COR-L47 (cell line): ENCODE measurements at regions not wholly inside any gene's neighbourhood (a gene's known extent, or its start where the extent isn't known, plus 50 kb on each side); places are given as distances from the start of the nearest gene placed in this dataset.

Source experiments
- DNase-seq: peaks from one replicate; lab custom pipeline; 2025; lab: John Stamatoyannopoulos, UW

- no peak for DNase-seq
Observed at GRCh38 chr1:95994643-95995042, 726.9 kb upstream of the PTBP2 start.

- DNase-seq: no peak
Observed at GRCh38 chr1:96002201-96002600, 719.4 kb upstream of the PTBP2 start.

- DNase-seq: no peak
Observed at GRCh38 chr1:96002969-96003964, 718.3 kb upstream of the PTBP2 start.

- no peak for DNase-seq
Observed at GRCh38 chr1:96009831-96010434, 711.7 kb upstream of the PTBP2 start.

GRCh38 chr1:96011606-96012005, 710.0 kb upstream of the PTBP2 start:
- DNase-seq: no peak

GRCh38 chr1:96016219-96016618, 705.4 kb upstream of the PTBP2 start:
- DNase-seq: no peak

GRCh38 chr1:96020378-96020777, 701.2 kb upstream of the PTBP2 start:
- no peak for DNase-seq

GRCh38 chr1:96025062-96025461, 696.5 kb upstream of the PTBP2 start:
- DNase-seq: no peak

GRCh38 chr1:96028071-96028470, 693.5 kb upstream of the PTBP2 start:
- DNase-seq: no peak

GRCh38 chr1:96030312-96030711, 691.3 kb upstream of the PTBP2 start:
- no peak for DNase-seq

- no peak for DNase-seq
Observed at GRCh38 chr1:96034006-96034405, 687.6 kb upstream of the PTBP2 start.

- no peak for DNase-seq
Observed at GRCh38 chr1:96036763-96037162, 684.8 kb upstream of the PTBP2 start.

GRCh38 chr1:96038636-96039035, 682.9 kb upstream of the PTBP2 start:
- no peak for DNase-seq

- no peak for DNase-seq
Observed at GRCh38 chr1:96039910-96040309, 681.7 kb upstream of the PTBP2 start.

- no peak for DNase-seq
Observed at GRCh38 chr1:96041470-96041869, 680.1 kb upstream of the PTBP2 start.

- DNase-seq: no peak
Observed at GRCh38 chr1:96048572-96049212, 672.9 kb upstream of the PTBP2 start.

- no peak for DNase-seq
Observed at GRCh38 chr1:96049759-96050409, 671.7 kb upstream of the PTBP2 start.

- DNase-seq: no peak
Observed at GRCh38 chr1:96059276-96059675, 662.3 kb upstream of the PTBP2 start.

GRCh38 chr1:96059736-96060135, 661.8 kb upstream of the PTBP2 start:
- peak; percentile 50 for DNase-seq

GRCh38 chr1:96060621-96061020, 661.0 kb upstream of the PTBP2 start:
- DNase-seq: peak; percentile 72

GRCh38 chr1:96072021-96072420, 649.6 kb upstream of the PTBP2 start:
- DNase-seq: no peak

GRCh38 chr1:96073100-96073499, 648.5 kb upstream of the PTBP2 start:
- DNase-seq: no peak
